B cell (primary cell): ENCODE measurements at regions not wholly inside any gene's neighbourhood (a gene's known extent, or its start where the extent isn't known, plus 50 kb on each side); places are given as distances from the start of the nearest gene placed in this dataset.

Experiments used
- EZH2 ChIP-seq: IDR thresholded peaks from 2 replicates; pipeline ENCODE4 v1.6.1; 2012; ENCODE audit warnings: borderline replicate concordance, low read depth, mild to moderate bottlenecking, moderate library complexity, low read length; ENCODE audit not compliant: insufficient read depth, poor library complexity, severe bottlenecking
- TF ChIP-seq, protein P1 (sequence below): fragments of 200-600 bp; IDR thresholded peaks from one replicate; pipeline ENCODE4 v1.8.0; 2022; ENCODE audit warnings: antibody characterized with exemption, mild to moderate bottlenecking

DNA sequence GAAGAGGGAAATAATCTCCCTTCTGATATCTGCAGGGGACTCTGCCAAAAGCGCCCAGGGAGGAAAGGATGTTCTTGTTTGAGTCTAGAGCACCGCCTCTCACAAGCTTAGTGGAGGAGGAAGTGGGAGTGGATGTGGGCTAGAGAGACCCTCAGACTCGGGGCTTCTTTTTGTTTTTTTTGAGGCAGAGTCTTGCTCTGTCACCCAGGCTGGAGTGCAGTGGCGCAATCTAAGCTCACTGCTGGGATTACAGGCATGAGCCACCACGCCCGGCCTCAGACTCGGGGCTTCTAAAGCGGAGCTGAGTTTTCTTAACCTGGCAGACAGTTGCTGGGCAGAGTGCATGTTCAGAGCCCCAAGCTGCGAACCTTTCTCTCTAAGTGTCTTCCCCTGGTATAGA lies 310.8 kb downstream of the BMP7 start:
- TF ChIP-seq, protein P1, sequence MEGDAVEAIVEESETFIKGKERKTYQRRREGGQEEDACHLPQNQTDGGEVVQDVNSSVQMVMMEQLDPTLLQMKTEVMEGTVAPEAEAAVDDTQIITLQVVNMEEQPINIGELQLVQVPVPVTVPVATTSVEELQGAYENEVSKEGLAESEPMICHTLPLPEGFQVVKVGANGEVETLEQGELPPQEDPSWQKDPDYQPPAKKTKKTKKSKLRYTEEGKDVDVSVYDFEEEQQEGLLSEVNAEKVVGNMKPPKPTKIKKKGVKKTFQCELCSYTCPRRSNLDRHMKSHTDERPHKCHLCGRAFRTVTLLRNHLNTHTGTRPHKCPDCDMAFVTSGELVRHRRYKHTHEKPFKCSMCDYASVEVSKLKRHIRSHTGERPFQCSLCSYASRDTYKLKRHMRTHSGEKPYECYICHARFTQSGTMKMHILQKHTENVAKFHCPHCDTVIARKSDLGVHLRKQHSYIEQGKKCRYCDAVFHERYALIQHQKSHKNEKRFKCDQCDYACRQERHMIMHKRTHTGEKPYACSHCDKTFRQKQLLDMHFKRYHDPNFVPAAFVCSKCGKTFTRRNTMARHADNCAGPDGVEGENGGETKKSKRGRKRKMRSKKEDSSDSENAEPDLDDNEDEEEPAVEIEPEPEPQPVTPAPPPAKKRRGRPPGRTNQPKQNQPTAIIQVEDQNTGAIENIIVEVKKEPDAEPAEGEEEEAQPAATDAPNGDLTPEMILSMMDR = no peak
- no peak for TF ChIP-seq EZH2
